ENCODE measurements at regions not wholly inside any gene's neighbourhood (a gene's known extent, or its start where the extent isn't known, plus 50 kb on each side); places are given as distances from the start of the nearest gene placed in this dataset.
A peak's percentile ranks its signal among the peaks of the same experiment; 100 is the strongest.

DNA sequence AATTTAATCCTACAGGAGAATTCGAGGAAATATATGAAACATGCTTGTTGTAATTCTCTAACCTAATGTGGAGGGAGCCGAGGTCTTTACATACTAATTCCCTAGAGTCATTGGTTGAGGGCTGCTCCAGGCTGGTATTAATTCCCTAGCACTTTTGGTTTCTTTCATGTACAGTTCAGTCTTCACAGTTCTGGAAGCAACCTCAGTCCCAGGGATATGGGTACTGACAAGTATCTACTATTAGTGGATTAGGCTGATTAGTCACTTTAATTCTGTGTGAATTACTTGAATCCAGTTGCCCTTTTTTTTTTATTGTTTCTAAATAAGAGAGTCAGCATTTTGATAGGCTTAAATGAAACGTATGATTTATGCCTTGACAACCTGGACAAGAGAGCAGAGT, 172.3 kb upstream of the HTR2A start:
- no peak overlapping the region for H3K27ac ChIP-seq
- H3F3A ChIP-seq (ENCODE audit: insufficient read depth): no peaks in the 10 kb centered on the region
- no peaks in the 10 kb centered on the region for H4K20me1 ChIP-seq (ENCODE audit: insufficient read depth)
- no peaks in the 10 kb centered on the region for H3K27me3 ChIP-seq (replicated peaks; ENCODE audit: insufficient read depth)
- no peaks in the 10 kb centered on the region for H3K9me3 ChIP-seq (ENCODE audit: low read depth)
- H3K4me2 ChIP-seq (ENCODE audit: unreplicated experiment): no peak overlapping the region
- no peak overlapping the region for H3K9ac ChIP-seq
- DNase-seq: no peak
- no peak overlapping the region for H2AFZ ChIP-seq
- no peaks in the 10 kb centered on the region; the same call in 1 of the 2 replicates for H3K4me1 ChIP-seq (ENCODE audit: insufficient read depth)
- TF ChIP-seq EZH2 (IDR thresholded peaks at IDR 0.05; ENCODE audit: insufficient read depth, poor library complexity, severe bottlenecking): no peak
- no peak for TF ChIP-seq EZH2phosphoT487 (IDR thresholded peaks at IDR 0.05; ENCODE audit: insufficient read depth, low read depth)
- no peaks in the 10 kb centered on the region for H3K9me2 ChIP-seq (ENCODE audit: insufficient read depth)
- H3K79me2 ChIP-seq (ENCODE audit: insufficient read depth): no peaks in the 10 kb centered on the region
- in situ Hi-C loops (cut with MboI): no loop called here
- H3K4me3 ChIP-seq: no peak overlapping the region
- 67 to 70% methylated on average over 3 of the region's 3 CpGs for WGBS, 2 experiments (ENCODE audit: low coverage in 1 of 2, low lambda C conversion rate in 2 of 2, missing lambda C conversion rate in 2 of 2)
- H3K36me3 ChIP-seq (ENCODE audit: low read depth): no peaks in the 10 kb centered on the region

DNA sequence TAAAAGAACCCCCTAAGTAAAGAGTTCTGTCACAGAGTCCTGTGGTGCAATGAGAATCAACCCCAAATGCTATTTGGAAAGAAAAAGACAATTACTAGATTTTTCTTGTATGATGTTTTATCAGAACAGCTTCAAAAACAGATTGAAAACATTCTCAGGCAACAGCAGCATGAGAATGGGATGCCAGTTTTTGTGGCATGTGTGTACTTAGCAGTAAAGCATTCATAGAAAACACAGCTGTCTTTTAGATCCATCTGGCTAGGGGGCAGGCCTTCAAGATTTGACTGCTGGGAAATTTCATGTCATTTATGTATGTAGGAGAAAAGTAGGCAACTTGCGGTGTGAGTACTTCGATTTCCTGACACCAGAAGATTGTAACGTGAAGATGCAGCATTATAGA, 170.5 kb upstream of the HTR2A start:
- TF ChIP-seq EZH2phosphoT487 (IDR thresholded peaks at IDR 0.05; ENCODE audit: insufficient read depth, low read depth) (no peak), EZH2 (IDR thresholded peaks at IDR 0.05; ENCODE audit: insufficient read depth, poor library complexity, severe bottlenecking) (no peak)
- Histone ChIP-seq H3K9me3 (ENCODE audit: low read depth) (no peaks in the 10 kb centered on the region), H3F3A (ENCODE audit: insufficient read depth) (no peaks in the 10 kb centered on the region), H3K27me3 (replicated peaks; ENCODE audit: insufficient read depth) (no peaks in the 10 kb centered on the region), H3K9me2 (ENCODE audit: insufficient read depth) (no peaks in the 10 kb centered on the region), H2AFZ (no peak overlapping the region), H3K4me1 (ENCODE audit: insufficient read depth) (no peaks in the 10 kb centered on the region; the same call in 1 of the 2 replicates), H3K4me2 (ENCODE audit: unreplicated experiment) (no peak overlapping the region), H3K79me2 (ENCODE audit: insufficient read depth) (no peaks in the 10 kb centered on the region), H3K36me3 (ENCODE audit: low read depth) (no peaks in the 10 kb centered on the region), H3K27ac (no peak overlapping the region), H4K20me1 (ENCODE audit: insufficient read depth) (no peaks in the 10 kb centered on the region), H3K4me3 (no peak overlapping the region), H3K9ac (no peak overlapping the region)
- 47 to 52% methylated on average over 3 of the region's 3 CpGs for WGBS, 2 experiments (ENCODE audit: low coverage in 1 of 2, low lambda C conversion rate in 2 of 2, missing lambda C conversion rate in 2 of 2)
- in situ Hi-C loops (cut with MboI): no loop called here
- DNase-seq: no peak

DNA sequence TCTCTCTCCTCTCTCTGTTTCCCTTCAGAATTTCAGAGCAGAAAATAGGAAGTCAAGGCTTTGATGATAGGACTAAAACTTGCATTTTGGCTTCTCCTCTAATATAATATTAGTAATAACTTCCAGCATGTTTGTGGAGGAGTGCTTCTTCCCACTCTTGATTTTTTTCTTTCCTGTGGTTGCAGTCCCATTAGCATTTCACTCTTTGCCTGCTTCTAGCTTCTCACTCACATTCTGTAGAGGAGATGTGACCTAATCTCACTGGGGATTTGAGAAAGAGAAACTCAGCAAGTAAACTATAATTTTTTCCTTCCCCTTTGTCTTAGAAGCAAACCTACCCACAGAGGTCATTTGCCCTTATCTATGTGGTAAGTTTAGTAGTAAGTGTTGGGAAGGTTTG, 169.4 kb upstream of the HTR2A start:
- DNase-seq: peak; percentile 44
- TF ChIP-seq EZH2 (IDR thresholded peaks at IDR 0.05; ENCODE audit: insufficient read depth, poor library complexity, severe bottlenecking): no peak
- TF ChIP-seq EZH2phosphoT487 (IDR thresholded peaks at IDR 0.05; ENCODE audit: insufficient read depth, low read depth): no peak
- Histone ChIP-seq H3K27ac (no peak overlapping the region), H3K4me1 (ENCODE audit: insufficient read depth) (no peaks in the 10 kb centered on the region; the same call in 1 of the 2 replicates), H2AFZ (no peak overlapping the region), H3K9ac (no peak overlapping the region), H3F3A (ENCODE audit: insufficient read depth) (no peaks in the 10 kb centered on the region), H3K9me2 (ENCODE audit: insufficient read depth) (no peaks in the 10 kb centered on the region), H3K4me2 (ENCODE audit: unreplicated experiment) (no peak overlapping the region), H3K4me3 (no peak overlapping the region), H3K36me3 (ENCODE audit: low read depth) (no peaks in the 10 kb centered on the region), H3K27me3 (replicated peaks; ENCODE audit: insufficient read depth) (no peaks in the 10 kb centered on the region), H3K79me2 (ENCODE audit: insufficient read depth) (no peaks in the 10 kb centered on the region), H4K20me1 (ENCODE audit: insufficient read depth) (no peaks in the 10 kb centered on the region), H3K9me3 (ENCODE audit: low read depth) (peaks cover 4% of the 10 kb centered on the region)
- in situ Hi-C loops (cut with MboI): no loop called here

DNA sequence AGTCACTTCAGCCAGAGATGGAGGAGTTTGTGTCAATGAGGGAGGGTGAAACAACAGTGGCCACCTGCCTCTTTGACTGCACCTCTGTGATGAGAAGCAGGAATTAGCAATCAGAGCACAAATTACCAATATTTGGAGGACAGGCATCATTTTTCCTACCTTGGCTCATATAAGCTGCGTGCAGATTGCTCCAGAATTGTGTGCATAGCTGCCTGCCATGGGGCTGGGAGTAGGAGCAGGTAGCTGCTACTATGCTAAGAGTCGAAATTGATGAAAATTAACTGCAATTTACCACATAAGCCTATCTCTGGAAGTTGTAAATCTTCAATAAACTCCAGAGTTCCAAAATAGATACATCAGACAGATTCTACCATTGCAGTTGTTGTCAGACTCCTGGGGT, 167.5 kb upstream of the HTR2A start:
- Histone ChIP-seq H3K79me2 (ENCODE audit: insufficient read depth) (no peaks in the 10 kb centered on the region), H3K9me2 (ENCODE audit: insufficient read depth) (no peaks in the 10 kb centered on the region), H3K27me3 (replicated peaks; ENCODE audit: insufficient read depth) (no peaks in the 10 kb centered on the region), H3K27ac (no peak overlapping the region), H3K4me2 (ENCODE audit: unreplicated experiment) (no peak overlapping the region), H4K20me1 (ENCODE audit: insufficient read depth) (no peaks in the 10 kb centered on the region), H3K9me3 (ENCODE audit: low read depth) (peaks cover 4% of the 10 kb centered on the region), H2AFZ (no peak overlapping the region), H3K9ac (no peak overlapping the region), H3K4me3 (no peak overlapping the region), H3F3A (ENCODE audit: insufficient read depth) (no peaks in the 10 kb centered on the region), H3K36me3 (ENCODE audit: low read depth) (no peaks in the 10 kb centered on the region), H3K4me1 (ENCODE audit: insufficient read depth) (no peaks in the 10 kb centered on the region; the same call in 1 of the 2 replicates)
- no peak for DNase-seq
- no peak for TF ChIP-seq EZH2 (IDR thresholded peaks at IDR 0.05; ENCODE audit: insufficient read depth, poor library complexity, severe bottlenecking)
- no peak for TF ChIP-seq EZH2phosphoT487 (IDR thresholded peaks at IDR 0.05; ENCODE audit: insufficient read depth, low read depth)
- in situ Hi-C loops (cut with MboI): no loop called here
- 65 to 80% methylated on average over 2 of the region's 2 CpGs for WGBS, 2 experiments (ENCODE audit: low coverage in 1 of 2, low lambda C conversion rate in 2 of 2, missing lambda C conversion rate in 2 of 2)
